GM10266 (cell line): ENCODE measurements at regions not wholly inside any gene's neighbourhood (a gene's known extent, or its start where the extent isn't known, plus 50 kb on each side); places are given as distances from the start of the nearest gene placed in this dataset.

ENCODE experiments used
- DNase-seq: peaks from one replicate; pipeline ENCODE4 v3.0.0; 2012; ENCODE audit errors: extremely low spot score
- CTCF ChIP-seq: IDR thresholded peaks from 2 replicates; pipeline ENCODE4 v1.5.1; 2012; ENCODE audit warnings: mild to moderate bottlenecking, low read depth; ENCODE audit not compliant: control insufficient read depth, insufficient read depth; ENCODE audit errors: missing control alignments

- no peak for TF ChIP-seq CTCF
- no peak for DNase-seq
Observed at GRCh38 chr5:73375191-73375545, 73.4 kb downstream of the FOXD1 start.

DNA sequence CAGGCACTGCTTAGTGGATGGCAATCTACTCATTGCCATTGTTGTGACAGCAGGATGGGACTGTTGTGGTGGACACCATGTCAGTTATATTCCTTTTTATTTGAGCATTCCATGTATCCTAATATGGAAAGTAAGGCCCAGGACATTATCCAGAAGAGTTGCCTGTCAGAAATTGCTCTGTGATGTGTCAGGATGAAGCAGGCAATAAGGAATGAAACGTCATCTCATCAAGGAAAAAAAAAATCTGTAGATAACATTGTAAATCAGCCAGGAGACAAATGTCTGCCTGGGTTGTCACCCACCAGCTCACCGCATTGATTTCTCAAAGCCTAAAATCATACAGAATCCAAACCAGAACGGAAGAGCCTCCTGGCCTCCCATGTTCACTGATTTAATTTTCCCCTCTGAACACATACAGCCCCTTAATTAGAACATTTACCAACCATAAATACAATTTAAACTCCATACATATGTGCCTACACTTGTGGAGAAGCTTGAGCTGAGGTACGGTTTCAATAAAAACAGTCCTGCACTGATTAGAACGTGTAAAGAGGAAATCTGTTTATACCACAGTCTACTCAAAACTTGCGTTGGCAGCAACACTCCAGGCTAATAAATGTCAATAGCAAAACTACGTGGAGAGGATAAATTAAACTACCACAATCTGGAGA lies 73.9 kb downstream of the FOXD1 start:
- TF ChIP-seq CTCF = no peak
- DNase-seq = no peak

DNA sequence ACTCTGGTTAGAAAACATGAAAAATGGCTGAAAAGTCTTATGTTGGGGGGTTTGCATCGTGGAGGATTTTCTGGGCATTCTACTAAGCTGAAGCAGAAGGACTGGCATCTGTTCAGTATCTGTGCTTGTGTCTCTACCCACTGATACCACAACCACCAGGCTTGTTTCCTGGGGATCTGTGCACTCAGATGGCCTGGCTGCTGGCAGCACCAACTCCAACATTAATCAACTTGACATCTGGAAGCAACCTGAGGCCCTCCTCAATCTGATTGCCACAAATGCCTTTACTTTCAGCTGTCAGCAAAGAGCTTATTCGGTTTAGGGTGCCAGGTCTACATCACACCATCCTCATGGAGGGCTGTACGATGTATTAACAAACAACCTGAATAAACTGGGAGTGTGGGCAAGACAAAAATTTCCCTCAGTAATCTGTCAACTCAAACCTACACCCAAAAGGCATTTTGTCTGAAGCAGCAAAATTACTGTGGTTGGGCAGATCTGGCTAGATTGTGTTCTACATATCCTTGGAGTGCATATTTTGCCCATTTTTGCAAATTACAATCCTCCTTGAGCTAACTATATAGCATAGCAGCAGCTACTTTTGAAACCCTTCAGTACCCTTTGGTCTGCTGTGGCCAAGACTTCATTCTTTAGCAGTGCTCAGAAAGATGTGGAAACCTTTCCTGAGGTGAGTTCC lies 74.6 kb downstream of the FOXD1 start:
- no peak for TF ChIP-seq CTCF
- DNase-seq = no peak

DNA sequence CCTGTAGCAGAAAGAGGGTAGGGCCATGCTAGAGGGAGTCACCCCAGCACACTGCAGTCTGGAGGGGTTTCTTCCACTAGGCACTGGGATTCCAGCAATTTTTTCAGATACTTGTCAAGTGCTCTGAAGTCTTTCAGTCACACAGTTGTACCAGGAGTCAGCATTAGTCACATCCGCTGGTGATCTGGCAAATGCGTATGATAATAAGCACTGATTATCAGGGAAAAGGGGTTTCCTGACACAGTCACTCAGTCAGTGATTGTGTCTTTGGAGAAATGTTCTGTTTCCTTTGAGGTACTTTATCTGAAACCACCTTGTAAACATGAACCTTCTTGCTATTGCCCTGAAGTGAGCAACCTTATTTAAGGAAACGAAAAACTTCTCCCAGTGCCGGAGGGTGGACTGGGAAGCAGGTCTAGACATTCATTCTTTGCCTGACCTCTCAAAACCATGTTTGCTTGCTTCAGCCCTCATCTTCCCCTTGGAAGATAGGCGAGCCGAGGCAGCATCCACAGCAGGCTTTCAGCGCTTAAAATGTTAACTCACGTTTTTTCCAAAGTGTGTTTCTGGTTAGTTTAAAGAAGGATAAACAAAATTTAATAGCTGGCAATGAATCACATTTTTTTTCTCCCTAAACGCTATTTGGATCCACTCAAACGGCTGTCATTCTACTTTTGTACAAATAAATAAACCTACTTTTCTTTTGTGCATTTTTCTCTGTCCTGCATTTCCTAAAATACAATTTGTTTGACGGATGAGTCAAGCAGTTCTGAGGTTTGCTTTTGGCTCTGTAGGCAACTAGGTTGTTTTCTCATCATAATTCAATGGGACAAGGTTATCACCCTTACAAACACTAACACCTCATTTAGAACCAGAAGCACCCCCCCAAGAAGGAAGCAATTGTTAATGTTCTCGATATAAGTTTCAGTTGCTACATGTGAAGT lies 77.7 kb downstream of the FOXD1 start:
- no peak for DNase-seq
- no peak for TF ChIP-seq CTCF

DNA sequence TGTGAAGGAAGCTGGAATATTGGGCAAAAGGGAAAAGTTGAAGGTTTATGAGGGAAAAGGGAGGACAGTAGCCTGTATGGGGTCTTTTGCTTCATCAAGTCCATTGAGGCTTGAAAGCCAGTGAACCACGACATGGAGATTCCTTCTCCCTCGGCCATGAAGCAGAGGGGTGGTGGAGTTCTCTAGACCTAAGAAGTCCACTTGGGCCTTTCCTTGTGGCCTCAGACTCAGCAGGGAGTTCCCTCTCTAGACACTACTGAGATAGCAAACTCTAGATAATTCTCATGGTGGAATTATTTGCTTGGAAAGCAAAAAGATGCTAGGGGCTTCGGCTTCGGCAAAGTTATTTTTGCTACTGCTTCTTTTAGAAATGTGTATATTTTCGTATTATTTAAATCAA lies 78.5 kb downstream of the FOXD1 start:
- TF ChIP-seq CTCF = no peak
- no peak for DNase-seq

DNA sequence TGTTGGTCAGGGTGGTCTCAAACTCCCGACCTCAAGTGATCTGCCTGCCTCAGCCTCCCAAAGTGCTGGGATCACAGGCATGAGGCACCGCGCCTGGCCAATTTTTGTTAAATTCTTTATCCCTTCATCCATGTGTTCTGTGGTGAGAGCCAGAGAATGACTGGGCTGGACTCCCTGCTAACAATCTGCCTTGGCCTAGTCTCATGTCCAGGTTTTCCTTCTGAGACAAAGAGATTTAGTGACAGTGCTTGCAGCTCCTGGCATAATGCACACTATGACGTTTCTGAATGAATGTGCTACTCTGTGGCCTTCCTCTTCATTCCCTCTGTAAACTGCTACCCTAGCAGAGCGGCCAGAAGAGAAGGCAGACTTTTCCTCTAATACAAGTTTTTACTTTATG lies 79.3 kb downstream of the FOXD1 start:
- no peak for DNase-seq
- TF ChIP-seq CTCF = no peak
